ENCODE measurements at regions not wholly inside any gene's neighbourhood (a gene's known extent, or its start where the extent isn't known, plus 50 kb on each side); places are given as distances from the start of the nearest gene placed in this dataset.

GRCh38 chr4:114538012-114538617, 60.5 kb upstream of the UGT8 start:
- DNase-seq, result no peak

GRCh38 chr4:114539985-114540384, 58.6 kb upstream of the UGT8 start:
- no peak for DNase-seq

GRCh38 chr4:114547340-114548134, 51.1 kb upstream of the UGT8 start:
- DNase-seq, result no peak

All from left kidney (tissue), 1 donor.